ENCODE measurements at regions not wholly inside any gene's neighbourhood (a gene's known extent, or its start where the extent isn't known, plus 50 kb on each side); places are given as distances from the start of the nearest gene placed in this dataset.

DNA sequence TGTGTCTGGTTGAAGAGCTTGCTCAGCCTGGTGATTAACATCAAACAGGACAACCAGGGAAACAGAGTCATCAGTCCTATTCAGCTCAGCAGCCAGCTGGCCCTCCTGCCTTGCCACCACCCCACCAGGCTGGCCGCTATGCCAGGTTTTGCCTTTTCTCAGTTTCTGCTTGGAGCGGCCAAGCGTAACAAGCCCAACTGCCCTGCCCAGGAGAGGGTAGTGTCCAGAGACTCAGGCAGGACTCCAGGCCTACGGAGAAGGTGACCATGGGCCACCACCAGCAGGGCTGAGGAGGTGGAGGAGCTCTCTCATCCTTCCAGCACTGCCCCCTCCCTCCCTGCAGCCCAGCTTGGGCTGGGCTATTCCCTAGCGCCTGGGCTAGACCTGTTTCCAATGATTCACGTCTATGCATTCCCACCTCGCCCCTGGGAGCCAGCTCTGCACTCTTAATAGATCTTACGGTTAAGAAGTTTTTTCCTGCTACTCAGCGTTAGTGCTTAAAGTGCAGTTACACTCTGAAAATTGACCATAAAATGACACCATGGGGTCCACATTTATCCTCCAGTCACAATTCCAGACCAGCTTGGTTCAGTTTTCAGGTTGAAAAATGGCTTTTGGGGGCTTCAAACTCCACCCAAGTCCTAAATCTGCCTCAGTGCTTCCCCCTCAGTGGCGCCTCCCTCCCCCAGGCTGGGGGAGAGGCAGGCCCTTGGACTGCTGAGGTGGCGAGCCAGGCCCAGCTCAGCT, 124.0 kb upstream of the PJA1 start:
- peaks cover 4% of the 10 kb centered on the region for H3K4me1 ChIP-seq (ENCODE audit: control insufficient read depth, insufficient read depth, low read length)
- intact Hi-C loops (cut with DNase I) = loop anchor here (5.0 to 10.0 kb wide), 4 partner anchors 134 to 464 kb away; partner anchors contain the start of gene EFNB1 (in 4 of the 4)
- no peak overlapping the region for H3K4me3 ChIP-seq (ENCODE audit: low read length)
- ATAC-seq = no peak
- no peaks in the 10 kb centered on the region for H3K27me3 ChIP-seq (ENCODE audit: control insufficient read depth, insufficient read depth)
- no peak overlapping the region for H3K27ac ChIP-seq (ENCODE audit: low read length)
- no peak for DNase-seq
- WGBS = 76% methylated on average over 11 of the region's 11 CpGs
- H3K9me3 ChIP-seq (ENCODE audit: control insufficient read depth, low read length) = no peaks in the 10 kb centered on the region

DNA sequence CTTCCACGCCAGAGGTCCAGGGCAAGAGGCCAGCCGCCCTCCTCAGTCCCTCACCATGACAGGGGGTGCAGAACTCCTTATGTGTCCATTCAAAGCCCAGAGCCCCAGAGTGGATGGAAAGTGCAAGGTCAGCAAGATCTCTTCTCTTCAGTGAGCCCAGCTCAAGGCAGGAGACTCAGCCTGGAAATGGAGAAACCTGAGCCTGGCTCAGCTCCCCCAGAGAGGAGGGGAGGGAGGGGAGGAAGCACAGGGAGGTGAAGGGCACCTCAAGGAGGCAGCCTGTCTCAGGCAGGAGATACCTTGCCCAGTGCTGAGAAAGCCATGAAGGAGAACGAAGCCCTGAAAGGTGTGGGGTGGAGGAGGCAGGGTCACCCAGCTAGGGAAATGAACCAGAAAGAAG, 121.8 kb upstream of the PJA1 start:
- WGBS = 91% methylated on average over 3 of the region's 3 CpGs

DNA sequence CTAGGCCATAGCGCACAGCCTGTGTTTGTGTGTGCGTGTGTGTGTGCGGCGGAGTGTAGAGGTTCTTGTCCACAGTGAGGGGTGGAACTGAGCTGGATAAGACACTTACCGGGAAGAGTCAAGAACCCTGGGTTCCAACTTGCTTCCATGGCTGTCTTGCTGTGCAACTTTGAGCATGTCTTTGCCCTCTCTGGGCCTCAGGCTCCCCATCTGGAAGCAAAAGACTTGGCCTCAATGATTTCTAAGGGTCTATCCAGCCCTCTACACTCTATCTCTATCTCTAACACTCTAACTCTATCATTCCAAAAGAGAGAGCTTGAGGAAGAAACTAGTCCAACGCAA, 121.3 kb upstream of the PJA1 start:
- peaks cover 4% of the 10 kb centered on the region for H3K4me1 ChIP-seq (ENCODE audit: control insufficient read depth, insufficient read depth, low read length)
- H3K4me3 ChIP-seq (ENCODE audit: low read length) = no peak overlapping the region
- H3K27me3 ChIP-seq (ENCODE audit: control insufficient read depth, insufficient read depth) = no peaks in the 10 kb centered on the region
- H3K27ac ChIP-seq (ENCODE audit: low read length) = no peak overlapping the region
- intact Hi-C loops (cut with DNase I) = loop anchor here (5.0 to 10.0 kb wide), 4 partner anchors 132 to 462 kb away; partner anchors contain the start of gene EFNB1 (in 4 of the 4)
- no peak for ATAC-seq
- no peak for DNase-seq
- H3K9me3 ChIP-seq (ENCODE audit: control insufficient read depth, low read length) = no peaks in the 10 kb centered on the region
- WGBS = 77% methylated on average over 6 of the region's 6 CpGs

More for the DNA sequence above, 121.8 kb upstream of the PJA1 start:
- Histone ChIP-seq H3K4me3 (ENCODE audit: low read length) (no peak overlapping the region), H3K9me3 (ENCODE audit: control insufficient read depth, low read length) (no peaks in the 10 kb centered on the region), H3K4me1 (ENCODE audit: control insufficient read depth, insufficient read depth, low read length) (peaks cover 4% of the 10 kb centered on the region), H3K27ac (ENCODE audit: low read length) (no peak overlapping the region), H3K27me3 (ENCODE audit: control insufficient read depth, insufficient read depth) (no peaks in the 10 kb centered on the region)
- intact Hi-C loops (cut with DNase I) = loop anchor here (5.0 to 10.0 kb wide), 4 partner anchors 132 to 462 kb away; partner anchors contain the start of gene EFNB1 (in 4 of the 4)
- no peak for DNase-seq
- no peak for ATAC-seq

DNA sequence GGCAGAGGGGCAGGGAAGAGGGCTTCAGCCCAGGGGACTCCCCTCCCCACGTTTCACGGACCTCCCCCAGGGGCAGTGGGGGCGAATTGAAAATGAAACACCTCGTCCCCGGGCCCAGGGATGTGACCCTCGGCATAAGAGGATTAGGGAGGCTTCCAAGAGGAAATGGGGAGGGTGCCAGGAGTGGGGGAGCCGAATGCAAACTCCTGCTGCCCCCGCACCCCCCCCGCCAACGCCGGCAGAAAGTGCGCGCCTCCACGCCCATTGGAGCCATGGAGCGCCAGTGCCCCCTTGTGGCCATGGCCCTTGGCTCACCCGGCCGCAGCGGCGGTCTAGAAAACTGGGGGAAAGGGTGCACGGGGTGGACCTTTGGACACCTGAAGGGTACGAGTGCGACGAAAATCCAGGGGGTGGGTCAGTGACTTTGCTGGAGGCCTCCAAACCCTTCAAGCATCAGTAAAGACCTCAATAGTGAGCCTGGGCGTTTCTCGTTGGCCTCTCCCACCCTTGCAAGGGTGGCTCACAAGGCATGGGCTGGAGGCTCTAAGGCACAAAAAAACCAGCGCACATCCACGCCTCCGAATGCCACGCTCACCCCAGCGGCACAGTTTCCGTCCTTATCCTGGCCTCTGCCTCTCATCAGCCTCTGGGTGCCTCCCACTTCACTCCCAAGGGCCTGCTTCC, 120.8 kb upstream of the PJA1 start:
- Histone ChIP-seq H3K27ac (ENCODE audit: low read length) (no peak overlapping the region), H3K27me3 (ENCODE audit: control insufficient read depth, insufficient read depth) (no peaks in the 10 kb centered on the region), H3K4me1 (ENCODE audit: control insufficient read depth, insufficient read depth, low read length) (peaks cover 4% of the 10 kb centered on the region), H3K9me3 (ENCODE audit: control insufficient read depth, low read length) (no peaks in the 10 kb centered on the region), H3K4me3 (ENCODE audit: low read length) (peak overlapping the region; percentile 43)
- ATAC-seq (peak; percentile 78 to 83), DNase-seq (peak; percentile 66 to 91 (median 90))
- intact Hi-C loops (cut with DNase I) = loop anchor here (5.0 to 10.0 kb wide), 4 partner anchors 131 to 461 kb away; partner anchors contain the start of gene EFNB1 (in 4 of the 4)
- WGBS = 4% methylated on average over 31 of the region's 31 CpGs

DNA sequence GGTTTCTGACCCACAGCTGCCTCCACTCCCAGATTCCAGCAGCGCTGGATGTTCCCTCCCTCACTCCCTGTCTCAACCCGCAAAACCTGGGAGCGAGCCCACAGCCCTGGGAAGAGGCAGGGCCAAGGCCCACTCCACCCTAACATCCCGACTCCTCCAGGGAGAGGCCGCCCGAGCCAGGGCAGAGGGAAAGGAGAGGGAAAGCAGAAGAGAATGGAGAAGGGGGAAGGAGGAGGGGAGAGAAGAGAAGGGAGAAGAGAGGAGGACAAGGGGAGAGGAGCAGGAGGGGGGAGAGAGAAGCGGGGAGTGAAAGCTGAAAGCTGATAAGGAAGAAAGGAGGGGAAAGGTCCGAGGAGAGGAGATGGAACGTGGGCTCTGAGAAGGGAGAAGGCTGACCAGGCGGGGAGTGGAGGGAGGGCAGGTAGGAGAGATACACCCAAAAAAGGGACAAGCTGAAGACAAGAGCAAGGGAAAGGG, 120.2 kb upstream of the PJA1 start:
- peak; percentile 74 to 90 for ATAC-seq
- H3K27me3 ChIP-seq (ENCODE audit: control insufficient read depth, insufficient read depth) = no peaks in the 10 kb centered on the region
- H3K4me3 ChIP-seq (ENCODE audit: low read length) = peak overlapping the region; percentile 43
- WGBS = 29% methylated on average over 10 of the region's 10 CpGs
- peak; percentile 69 to 90 (median 86) for DNase-seq
- H3K27ac ChIP-seq (ENCODE audit: low read length) = no peak overlapping the region
- H3K9me3 ChIP-seq (ENCODE audit: control insufficient read depth, low read length) = no peaks in the 10 kb centered on the region
- intact Hi-C loops (cut with DNase I) = loop anchor here (5.0 to 10.0 kb wide), 4 partner anchors 131 to 461 kb away; partner anchors contain the start of gene EFNB1 (in 4 of the 4)
- H3K4me1 ChIP-seq (ENCODE audit: control insufficient read depth, insufficient read depth, low read length) = peaks cover 4% of the 10 kb centered on the region

DNA sequence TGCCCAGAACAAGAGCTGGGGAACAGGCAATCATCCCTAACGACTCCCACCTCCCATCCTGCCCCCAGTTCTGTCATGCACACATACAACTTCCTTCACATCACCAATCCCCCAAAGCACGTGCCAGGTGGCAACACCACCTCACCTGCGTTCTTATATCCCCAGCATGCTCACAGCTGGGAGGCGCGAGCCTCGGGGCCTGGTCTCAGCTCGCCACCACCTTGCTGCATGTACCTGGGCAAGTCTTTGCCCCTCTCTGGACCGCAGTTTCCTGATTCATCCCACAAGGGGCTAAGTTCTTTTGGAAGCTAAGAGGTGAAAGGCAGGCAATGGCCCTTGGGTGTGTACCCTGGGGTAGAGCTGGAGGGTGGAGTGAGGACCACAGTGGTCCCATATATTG, 119.2 kb upstream of the PJA1 start:
- 90% methylated on average over 8 of the region's 8 CpGs for WGBS

DNA sequence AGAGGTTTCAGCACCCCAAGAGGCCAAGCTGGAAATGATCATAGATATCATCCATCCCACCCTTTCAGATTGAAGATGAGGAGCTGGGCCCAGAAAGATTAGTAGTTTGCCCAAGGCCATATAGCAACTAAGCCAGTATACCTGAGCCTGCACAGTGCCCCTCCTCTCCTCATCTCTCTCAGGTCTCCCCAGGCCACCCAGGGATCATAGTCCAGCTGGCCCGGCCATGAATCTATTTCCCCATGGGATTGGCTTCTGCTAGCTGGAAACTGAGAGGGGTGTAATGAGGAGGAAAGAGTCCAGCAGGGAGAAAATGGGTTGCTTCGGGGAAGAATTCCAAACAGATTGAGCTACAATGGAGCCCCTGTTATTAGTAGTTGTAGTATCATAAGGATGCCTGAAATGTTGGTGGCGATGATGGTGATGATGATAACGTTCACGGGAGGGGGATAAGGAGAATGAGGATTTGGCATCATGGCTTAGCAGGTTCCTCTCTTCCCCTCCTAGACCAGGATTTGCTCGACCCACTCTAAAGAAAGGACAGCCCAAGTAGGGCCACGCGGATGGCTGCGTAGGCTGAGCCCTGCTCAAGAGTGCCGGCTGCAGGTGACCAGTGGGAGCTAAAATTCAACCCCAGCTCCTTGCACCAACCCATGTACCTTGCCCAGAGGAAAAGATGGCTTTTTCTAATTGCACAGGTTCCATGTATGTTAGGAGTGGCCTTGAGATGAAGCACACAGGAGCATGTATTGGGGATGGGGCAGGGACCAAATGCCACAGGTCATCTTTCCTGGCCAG, 117.8 kb upstream of the PJA1 start:
- DNase-seq (no peak), ATAC-seq (no peak)
- Histone ChIP-seq H3K4me3 (ENCODE audit: low read length) (no peak overlapping the region), H3K27ac (ENCODE audit: low read length) (no peak overlapping the region), H3K27me3 (ENCODE audit: control insufficient read depth, insufficient read depth) (no peaks in the 10 kb centered on the region), H3K9me3 (ENCODE audit: control insufficient read depth, low read length) (no peaks in the 10 kb centered on the region), H3K4me1 (ENCODE audit: control insufficient read depth, insufficient read depth, low read length) (peaks cover 7% of the 10 kb centered on the region)
- WGBS = 59% methylated on average over 10 of the region's 10 CpGs
- intact Hi-C loops (cut with DNase I) = loop anchor here in 2 of 4 donors (10.0 kb wide), 3 partner anchors 128 to 458 kb away; partner anchors contain the start of gene EFNB1 (in 1 of the 2)

More for the DNA sequence above, 119.2 kb upstream of the PJA1 start:
- DNase-seq (no peak), ATAC-seq (no peak)
- H3K4me1 ChIP-seq (ENCODE audit: control insufficient read depth, insufficient read depth, low read length) = peaks cover 7% of the 10 kb centered on the region
- H3K9me3 ChIP-seq (ENCODE audit: control insufficient read depth, low read length) = no peaks in the 10 kb centered on the region
- no peaks in the 10 kb centered on the region for H3K27me3 ChIP-seq (ENCODE audit: control insufficient read depth, insufficient read depth)
- intact Hi-C loops (cut with DNase I) = loop anchor here in 2 of 4 donors (10.0 kb wide), 3 partner anchors 130 to 460 kb away; partner anchors contain the start of gene EFNB1 (in 1 of the 2)
- H3K4me3 ChIP-seq (ENCODE audit: low read length) = no peak overlapping the region
- no peak overlapping the region for H3K27ac ChIP-seq (ENCODE audit: low read length)

DNA sequence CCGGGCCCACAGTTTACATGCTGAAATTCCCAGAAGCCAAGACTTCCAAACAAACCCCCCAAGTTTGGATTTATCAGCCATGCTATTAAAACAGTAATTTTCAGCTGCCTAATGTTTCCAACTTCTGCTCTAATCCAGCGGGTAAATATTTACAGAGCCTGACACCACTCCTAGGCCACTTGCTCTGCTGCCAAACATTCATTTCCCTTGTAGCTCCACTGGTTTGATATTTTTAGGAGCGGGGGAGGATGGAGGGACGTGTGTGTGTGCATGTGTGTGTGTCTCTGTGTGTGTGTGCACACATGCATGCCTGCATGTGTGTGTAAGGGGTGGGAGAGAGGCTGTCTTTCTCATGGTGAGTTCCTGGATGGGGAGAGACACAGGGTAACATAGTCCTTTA, 115.7 kb upstream of the PJA1 start:
- no peaks in the 10 kb centered on the region for H3K9me3 ChIP-seq (ENCODE audit: control insufficient read depth, low read length)
- no peak overlapping the region for H3K4me3 ChIP-seq (ENCODE audit: low read length)
- H3K27ac ChIP-seq (ENCODE audit: low read length) = no peak overlapping the region
- no peaks in the 10 kb centered on the region for H3K27me3 ChIP-seq (ENCODE audit: control insufficient read depth, insufficient read depth)
- WGBS = 13% methylated on average over 4 of the region's 4 CpGs
- ATAC-seq = peak; percentile 22 to 58
- intact Hi-C loops (cut with DNase I) = loop anchor here in 2 of 4 donors (10.0 kb wide), 3 partner anchors 126 to 456 kb away; partner anchors contain the start of gene EFNB1 (in 1 of the 2)
- no peak for DNase-seq
- H3K4me1 ChIP-seq (ENCODE audit: control insufficient read depth, insufficient read depth, low read length) = peaks cover 3% of the 10 kb centered on the region

DNA sequence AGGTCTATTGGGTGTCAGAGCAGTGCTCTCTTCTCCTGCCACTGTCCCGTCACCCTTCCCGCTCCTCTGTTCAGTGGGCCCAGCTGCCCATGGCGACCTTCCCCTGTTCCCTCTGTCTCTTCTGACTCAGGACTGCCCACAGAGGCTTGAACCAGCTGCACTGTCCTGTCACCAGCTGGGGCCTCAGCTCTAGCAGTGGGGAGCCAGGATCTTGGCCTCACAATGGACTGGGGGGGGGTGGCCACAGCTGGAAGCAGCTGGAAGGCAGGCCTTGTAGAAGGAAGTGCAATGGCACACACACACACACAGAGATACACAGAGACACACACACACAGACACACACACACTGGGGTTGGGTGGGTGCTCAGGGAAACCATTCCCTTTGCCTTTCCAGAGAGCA, 114.0 kb upstream of the PJA1 start:
- Histone ChIP-seq H3K9me3 (ENCODE audit: control insufficient read depth, low read length) (no peaks in the 10 kb centered on the region), H3K4me3 (ENCODE audit: low read length) (no peak overlapping the region), H3K27me3 (ENCODE audit: control insufficient read depth, insufficient read depth) (no peaks in the 10 kb centered on the region), H3K4me1 (ENCODE audit: control insufficient read depth, insufficient read depth, low read length) (peaks cover 3% of the 10 kb centered on the region), H3K27ac (ENCODE audit: low read length) (peak overlapping the region; percentile 18)
- intact Hi-C loops (cut with DNase I) = no loop called here
- 85% methylated on average over 3 of the region's 3 CpGs for WGBS
- no peak for DNase-seq
- ATAC-seq = peak in 1 of 2 donors; percentile 20

DNA sequence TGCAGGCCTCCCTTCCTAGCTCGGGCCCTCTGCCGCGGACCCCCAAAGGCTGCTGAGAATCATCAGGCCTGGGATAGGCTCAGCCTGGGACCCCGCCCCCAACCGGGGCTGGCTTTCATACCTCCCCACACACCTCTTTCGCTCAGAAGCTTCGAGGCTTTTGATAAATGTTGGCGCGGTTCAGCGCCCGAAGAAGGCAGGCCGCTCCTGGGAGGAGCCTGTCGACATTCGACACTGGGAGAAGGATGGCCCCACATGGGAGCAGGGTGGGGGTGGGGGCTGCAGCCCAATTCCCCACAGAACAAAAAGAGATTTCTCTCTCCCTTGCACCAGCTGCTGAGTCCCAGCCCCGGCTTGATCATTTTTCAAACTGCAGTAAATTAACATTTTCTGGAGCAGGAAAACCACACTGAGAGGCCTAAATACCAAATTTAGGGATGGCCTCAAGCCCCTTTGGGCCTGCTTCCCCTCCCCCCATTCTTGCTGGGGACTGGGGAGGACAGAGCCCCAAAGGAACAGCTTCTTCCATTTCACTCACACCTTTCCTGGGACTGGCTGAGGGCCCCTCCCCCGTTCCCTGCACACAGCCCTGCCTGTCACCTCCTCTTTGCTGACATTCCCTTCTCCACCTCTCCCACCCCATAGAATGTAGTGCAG, 112.9 kb upstream of the PJA1 start:
- H3K27ac ChIP-seq (ENCODE audit: low read length) = no peak overlapping the region
- ATAC-seq (peak; percentile 8 to 73), DNase-seq (no peak)
- no peaks in the 10 kb centered on the region for H3K9me3 ChIP-seq (ENCODE audit: control insufficient read depth, low read length)
- H3K4me1 ChIP-seq (ENCODE audit: control insufficient read depth, insufficient read depth, low read length) = peaks cover 3% of the 10 kb centered on the region
- H3K4me3 ChIP-seq (ENCODE audit: low read length) = no peak overlapping the region
- H3K27me3 ChIP-seq (ENCODE audit: control insufficient read depth, insufficient read depth) = no peaks in the 10 kb centered on the region
- intact Hi-C loops (cut with DNase I) = no loop called here
- 32% methylated on average over 16 of the region's 16 CpGs for WGBS
